ENCODE measurements at regions not wholly inside any gene's neighbourhood (a gene's known extent, or its start where the extent isn't known, plus 50 kb on each side); places are given as distances from the start of the nearest gene placed in this dataset.
A peak's percentile ranks its signal among the peaks of the same experiment; 100 is the strongest.
"Not testable (repeated sequence)": the region's sequence is repeated elsewhere in the genome, so short reads cannot be mapped to it uniquely, and the experiment has no call there.

DNA sequence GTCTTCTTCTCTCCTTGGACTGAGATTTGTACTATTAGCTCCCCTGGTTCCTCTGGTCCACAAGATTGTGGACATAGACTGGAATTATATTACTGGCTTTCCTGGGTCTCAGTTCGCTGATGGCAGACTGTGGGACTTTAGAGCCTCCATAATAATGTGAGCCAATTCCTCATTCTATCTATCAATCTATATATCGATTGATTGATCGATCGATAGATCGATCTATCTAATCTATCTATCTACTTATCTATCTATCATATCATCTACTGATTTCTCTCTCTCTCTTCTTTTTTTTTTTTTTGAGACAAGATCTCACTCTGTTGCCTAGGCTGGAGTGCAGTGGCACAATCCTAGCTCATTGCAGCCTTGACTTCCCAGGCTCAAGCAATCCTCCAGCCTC, 51.5 kb upstream of the DDR1 start:
- DNase-seq (ENCODE audit: low read depth): no peak
- H3K4me3 ChIP-seq (ENCODE audit: low read depth, low read length): no peak overlapping the region

- DNase-seq (ENCODE audit: low read depth): no peak
- no peak overlapping the region for H3K4me3 ChIP-seq (ENCODE audit: low read depth, low read length)
These were observed 53.9 kb upstream of the DDR1 start for GRCh38 chr6:30830438-30830837.

- no peak for DNase-seq (ENCODE audit: low read depth)
- no peak overlapping the region for H3K4me3 ChIP-seq (ENCODE audit: low read depth, low read length)
These were observed 54.6 kb upstream of the DDR1 start for GRCh38 chr6:30829639-30830255.

GRCh38 chr6:30829033-30829432, 55.3 kb upstream of the DDR1 start:
- no peak for DNase-seq (ENCODE audit: low read depth)
- H3K4me3 ChIP-seq (ENCODE audit: low read depth, low read length): no peak overlapping the region

GRCh38 chr6:30828027-30828962, 56.0 kb upstream of the DDR1 start:
- H3K4me3 ChIP-seq (ENCODE audit: low read depth, low read length): no peak overlapping the region
- DNase-seq (ENCODE audit: low read depth): peak; percentile 66

DNA sequence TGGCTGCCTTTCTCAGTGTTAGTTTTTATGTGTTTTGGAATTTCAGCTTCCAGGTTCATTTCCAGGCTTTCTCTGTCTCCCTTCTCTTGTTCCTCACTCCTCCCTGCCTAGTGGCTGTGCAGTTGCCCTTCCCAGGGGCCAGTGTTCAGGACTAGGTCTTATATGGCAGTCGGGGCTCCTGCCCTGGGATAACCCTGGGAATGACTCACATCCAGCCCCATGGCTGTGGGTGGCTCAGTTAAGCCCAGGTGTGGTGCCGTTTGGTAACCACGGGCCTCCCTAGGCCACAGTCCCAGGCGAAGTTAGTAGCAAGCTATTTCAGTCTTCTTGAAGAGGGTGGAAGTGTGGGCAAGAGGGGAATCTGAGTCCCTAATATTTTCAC, 57.4 kb upstream of the DDR1 start:
- DNase-seq (ENCODE audit: low read depth): no peak
- no peak overlapping the region for H3K4me3 ChIP-seq (ENCODE audit: low read depth, low read length)

- no peak overlapping the region for H3K4me3 ChIP-seq (ENCODE audit: low read depth, low read length)
- no peak for DNase-seq (ENCODE audit: low read depth)
These were observed 59.6 kb upstream of the DDR1 start for GRCh38 chr6:30824698-30825097.

DNA sequence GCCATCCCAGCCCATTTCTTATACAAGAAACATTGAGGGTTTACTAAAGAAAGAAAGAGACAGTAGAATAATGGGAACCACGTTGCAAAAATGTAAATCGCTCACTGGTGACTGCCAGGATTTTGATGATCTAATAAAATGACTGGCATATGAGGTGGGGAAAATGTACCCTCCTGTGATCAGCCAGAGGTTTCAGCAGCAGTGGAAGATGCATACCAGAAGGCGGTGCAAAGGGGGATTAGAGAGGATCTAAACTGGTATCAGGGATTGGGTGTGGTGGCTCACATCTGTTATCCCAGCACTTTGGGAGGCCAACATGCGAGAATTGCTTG, 60.8 kb upstream of the DDR1 start:
- no peak for DNase-seq (ENCODE audit: low read depth)
- no peak overlapping the region for H3K4me3 ChIP-seq (ENCODE audit: low read depth, low read length)

GRCh38 chr6:30821862-30822784, 62.2 kb upstream of the DDR1 start:
- no peak for DNase-seq (ENCODE audit: low read depth)
- H3K4me3 ChIP-seq (ENCODE audit: low read depth, low read length): no peak overlapping the region

DNA sequence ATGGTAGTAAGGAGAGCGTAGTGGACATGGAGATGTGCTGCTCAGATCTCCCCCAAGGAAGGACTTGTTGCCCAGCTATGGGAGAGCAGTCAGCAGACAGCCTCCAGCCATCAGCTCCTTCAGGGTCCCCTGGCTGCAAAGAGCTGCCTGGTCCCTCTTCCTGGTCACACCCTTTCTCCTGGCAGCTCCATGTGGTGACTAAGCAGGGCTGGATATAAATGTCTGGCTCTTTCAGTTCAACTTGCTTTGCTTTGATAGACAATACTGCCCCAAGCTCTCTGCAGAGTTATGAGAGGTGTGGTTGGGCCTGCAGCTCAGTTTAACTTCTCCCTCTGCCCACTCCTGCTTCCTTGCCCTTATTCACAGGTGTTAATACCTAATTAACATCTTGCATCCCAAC, 64.1 kb upstream of the DDR1 start:
- no peak for DNase-seq (ENCODE audit: low read depth)
- no peak overlapping the region for H3K4me3 ChIP-seq (ENCODE audit: low read depth, low read length)

- H3K4me3 ChIP-seq (ENCODE audit: low read depth, low read length): no peak overlapping the region
- no peak for DNase-seq (ENCODE audit: low read depth)
These were observed 64.9 kb upstream of the DDR1 start for GRCh38 chr6:30819297-30819917.

DNA sequence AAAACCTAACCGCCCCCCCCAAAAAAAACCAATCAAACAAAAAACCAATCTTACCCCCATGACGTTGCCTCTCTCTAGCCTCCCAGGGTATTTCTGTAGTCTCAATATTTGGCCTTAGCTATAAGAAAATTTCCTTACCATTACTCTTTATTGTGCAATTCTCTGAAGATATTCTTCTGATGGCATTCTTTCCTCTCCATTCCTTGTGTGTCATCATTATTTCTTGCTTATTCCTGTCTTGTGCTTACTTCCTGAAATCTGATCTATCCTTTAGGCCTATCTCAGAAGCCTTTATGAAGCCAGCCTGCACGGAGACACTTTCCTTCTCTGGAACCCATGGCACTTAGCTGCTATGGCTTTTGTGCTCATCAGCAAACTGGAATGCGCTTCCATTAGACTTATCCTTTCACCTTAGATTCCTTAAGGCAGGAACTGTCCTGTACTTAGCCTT, 65.9 kb upstream of the DDR1 start:
- DNase-seq (ENCODE audit: low read depth): peak; percentile 69

DNA sequence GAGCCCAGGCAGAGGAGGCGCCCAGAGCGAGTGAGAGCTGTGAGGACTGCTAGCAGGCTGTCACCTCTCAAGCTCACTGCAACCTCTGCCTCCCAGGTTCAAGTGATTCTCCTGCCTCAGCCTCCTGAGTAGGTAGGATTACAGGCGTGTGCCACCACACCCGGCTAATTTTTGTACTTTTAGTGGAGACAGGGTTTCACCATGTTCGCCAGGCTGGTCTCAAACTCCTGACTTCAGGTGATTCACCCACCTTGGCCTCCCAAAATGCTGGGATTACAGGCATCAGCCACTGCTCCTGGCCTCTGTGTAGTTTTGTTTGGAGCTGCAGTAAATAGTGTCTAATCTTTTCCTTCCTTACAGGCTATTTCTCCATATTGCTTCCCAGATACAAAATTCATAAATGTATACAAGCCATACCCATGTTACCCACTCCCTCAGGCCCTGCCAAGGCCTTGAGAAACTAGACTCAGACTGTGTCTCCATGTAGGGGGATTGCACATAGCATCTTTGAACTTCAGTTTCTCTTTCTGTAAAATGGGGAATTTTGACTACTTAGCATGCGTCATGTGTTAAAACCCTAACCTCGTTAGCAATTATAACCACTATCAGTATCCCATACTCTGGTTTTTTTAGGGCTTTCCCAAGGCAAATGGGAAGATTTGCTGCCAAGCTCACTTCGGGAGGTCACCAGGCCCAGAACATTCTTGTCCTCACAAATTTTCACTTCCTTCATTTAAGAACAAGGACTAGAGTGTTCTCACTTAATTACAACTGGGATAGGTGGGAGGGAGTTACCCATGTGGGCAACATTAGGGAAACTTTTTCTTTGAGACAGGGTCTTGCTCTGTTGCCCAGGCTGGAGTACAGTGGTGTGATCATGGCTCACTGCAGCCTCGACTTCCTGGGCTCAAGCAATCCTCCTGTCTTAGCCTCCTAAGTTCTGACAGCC, 67.3 kb upstream of the DDR1 start:
- no peak for DNase-seq (ENCODE audit: low read depth)
- no peak overlapping the region for H3K4me3 ChIP-seq (ENCODE audit: low read depth, low read length)

More for the DNA sequence above, 65.9 kb upstream of the DDR1 start:
- H3K4me3 ChIP-seq (ENCODE audit: low read depth, low read length): no peak overlapping the region

DNA sequence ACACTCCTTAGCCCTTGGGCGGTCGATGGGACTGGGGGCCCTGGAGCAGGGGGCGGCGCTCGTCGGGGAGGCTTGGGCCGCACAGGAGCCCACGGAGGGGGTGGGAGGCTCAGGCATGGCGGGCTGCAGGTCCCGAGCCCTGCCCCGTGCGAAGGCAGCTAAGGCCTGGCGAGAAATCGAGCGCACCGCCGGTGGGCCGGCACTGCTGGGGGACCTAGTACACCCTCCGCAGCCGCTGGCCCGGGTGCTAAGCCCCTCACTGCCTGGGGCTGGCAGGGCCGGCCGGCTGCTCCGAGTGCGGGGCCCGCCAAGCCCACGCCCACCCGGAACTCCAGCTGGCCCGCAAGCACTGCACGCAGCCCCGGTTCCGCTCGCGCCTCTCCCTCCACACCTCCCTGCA, 68.0 kb upstream of the DDR1 start:
- H3K4me3 ChIP-seq (ENCODE audit: low read depth, low read length); DNase-seq (ENCODE audit: low read depth): not testable (repeated sequence)

- not testable (repeated sequence) for DNase-seq (ENCODE audit: low read depth); H3K4me3 ChIP-seq (ENCODE audit: low read depth, low read length)
These were observed 69.1 kb upstream of the DDR1 start for GRCh38 chr6:30815041-30815742.

- no peak overlapping the region for H3K4me3 ChIP-seq (ENCODE audit: low read depth, low read length)
- no peak for DNase-seq (ENCODE audit: low read depth)
These were observed 69.9 kb upstream of the DDR1 start for GRCh38 chr6:30814146-30815040.

GRCh38 chr6:30813631-30814145, 69.3 kb upstream of the IER3 start:
- no peak overlapping the region for H3K4me3 ChIP-seq (ENCODE audit: low read depth, low read length)
- no peak for DNase-seq (ENCODE audit: low read depth)

Measured in skeletal muscle cell (primary cell).